Fibroblast of the aortic adventitia (primary cell): ENCODE measurements at regions not wholly inside any gene's neighbourhood (a gene's known extent, or its start where the extent isn't known, plus 50 kb on each side); places are given as distances from the start of the nearest gene placed in this dataset.

ENCODE experiments used
- DNase-seq: peaks from one replicate; pipeline ENCODE4 v3.0.0-alpha.2; 2010; ENCODE audit warnings: low read depth
- H3K4me3 ChIP-seq: 2 replicates; pipeline ENCODE4 v1.5.1; 2011; ENCODE audit warnings: low read depth, mild to moderate bottlenecking, control low read depth, low read length, moderate library complexity
- CTCF ChIP-seq: IDR thresholded peaks from 2 replicates; pipeline ENCODE4 v1.5.1; 2011; ENCODE audit warnings: mild to moderate bottlenecking, low read length, control low read depth, inconsistent platforms; ENCODE audit not compliant: insufficient read depth

- no peak overlapping the region for H3K4me3 ChIP-seq
- no peak for TF ChIP-seq CTCF
- no peak for DNase-seq
Measured at GRCh38 chr2:75319951-75320350, 120.6 kb upstream of the TACR1 start.

- no peak for DNase-seq
- no peak for TF ChIP-seq CTCF
Measured at GRCh38 chr2:75317802-75318201, 118.5 kb upstream of the TACR1 start.

DNA sequence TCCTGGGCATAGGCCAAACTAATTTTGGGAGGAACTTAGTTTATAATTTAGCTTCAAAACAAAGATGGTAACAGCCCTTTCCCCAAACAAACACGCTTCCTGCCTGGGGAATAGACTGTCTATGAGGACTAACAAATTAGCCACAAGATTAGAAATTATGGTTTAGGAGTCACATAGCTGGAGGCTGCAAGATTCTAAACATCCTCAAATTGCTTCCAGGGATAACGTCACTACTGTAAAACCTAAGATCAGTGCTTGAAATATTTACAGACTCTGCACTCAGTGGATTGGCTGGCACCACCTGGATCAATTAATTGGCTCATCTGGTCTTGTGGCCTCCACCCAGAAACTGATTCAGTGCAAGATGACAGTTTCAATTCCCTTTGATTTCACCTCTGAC, 118.0 kb upstream of the TACR1 start:
- no peak for DNase-seq
- H3K4me3 ChIP-seq = no peak overlapping the region
- TF ChIP-seq CTCF = no peak

More at GRCh38 chr2:75317802-75318201, 118.5 kb upstream of the TACR1 start:
- H3K4me3 ChIP-seq = no peak overlapping the region

GRCh38 chr2:75315436-75315835, 116.1 kb upstream of the TACR1 start:
- no peak for DNase-seq
- no peak overlapping the region for H3K4me3 ChIP-seq
- TF ChIP-seq CTCF = no peak

- DNase-seq = no peak
- no peak for TF ChIP-seq CTCF
- H3K4me3 ChIP-seq = no peak overlapping the region
Measured at GRCh38 chr2:75311993-75312392, 112.7 kb upstream of the TACR1 start.

GRCh38 chr2:75311521-75311920, 112.2 kb upstream of the TACR1 start:
- H3K4me3 ChIP-seq = no peak overlapping the region
- DNase-seq = no peak
- TF ChIP-seq CTCF = no peak

GRCh38 chr2:75310876-75311275, 111.6 kb upstream of the TACR1 start:
- H3K4me3 ChIP-seq = no peak overlapping the region
- TF ChIP-seq CTCF = no peak
- no peak for DNase-seq
